VCaP (cell line): ENCODE measurements at regions not wholly inside any gene's neighbourhood (a gene's known extent, or its start where the extent isn't known, plus 50 kb on each side); places are given as distances from the start of the nearest gene placed in this dataset.
"Not testable (repeated sequence)": the region's sequence is repeated elsewhere in the genome, so short reads cannot be mapped to it uniquely, and the experiment has no call there.

Experiments used
- H3K27ac ChIP-seq: fragments of 450-650 bp; 2 replicates; pipeline ENCODE4 v1.5.1; 2017
- CTCF ChIP-seq: fragments of 450-650 bp; conservative IDR thresholded peaks from 2 replicates; pipeline ENCODE4 v1.5.1; 2017; ENCODE audit warnings: mild to moderate bottlenecking, moderate library complexity

GRCh38 chr10:57657164-57657765 is 610.4 kb downstream of the IPMK start:
- TF ChIP-seq CTCF = peak; percentile 92
- H3K27ac ChIP-seq = no peak overlapping the region

GRCh38 chr10:57654856-57655255 is 612.8 kb downstream of the IPMK start:
- no peak overlapping the region for H3K27ac ChIP-seq
- no peak for TF ChIP-seq CTCF

GRCh38 chr10:57645108-57645507 is 622.6 kb downstream of the IPMK start:
- H3K27ac ChIP-seq = not testable (repeated sequence)

- no peak for TF ChIP-seq CTCF
- no peak overlapping the region for H3K27ac ChIP-seq
These were observed 629.3 kb downstream of the IPMK start for GRCh38 chr10:57638411-57638810.

- no peak overlapping the region for H3K27ac ChIP-seq
These were observed 639.0 kb downstream of the IPMK start for GRCh38 chr10:57628592-57629284.

GRCh38 chr10:57627642-57628178 is 640.0 kb downstream of the IPMK start:
- no peak overlapping the region for H3K27ac ChIP-seq
- TF ChIP-seq CTCF = no peak

More at GRCh38 chr10:57628592-57629284, 639.0 kb downstream of the IPMK start:
- TF ChIP-seq CTCF = no peak

GRCh38 chr10:57624856-57625592 is 642.7 kb downstream of the IPMK start:
- H3K27ac ChIP-seq = no peak overlapping the region
- no peak for TF ChIP-seq CTCF
